EL (cell line): ENCODE measurements at regions not wholly inside any gene's neighbourhood (a gene's known extent, or its start where the extent isn't known, plus 50 kb on each side); places are given as distances from the start of the nearest gene placed in this dataset.

Experiments
- DNase-seq: peaks from one replicate; pipeline ENCODE4 v3.0.0-alpha.2; 2016

- DNase-seq, result no peak
Observed at GRCh38 chr16:86095131-86095752, 196.3 kb downstream of the IRF8 start.

GRCh38 chr16:86095906-86096485 is 197.0 kb downstream of the IRF8 start:
- DNase-seq, result no peak

GRCh38 chr16:86096850-86097249 is 197.9 kb downstream of the IRF8 start:
- no peak for DNase-seq

- DNase-seq, result no peak
Observed at GRCh38 chr16:86099326-86099725, 200.4 kb downstream of the IRF8 start.

DNA sequence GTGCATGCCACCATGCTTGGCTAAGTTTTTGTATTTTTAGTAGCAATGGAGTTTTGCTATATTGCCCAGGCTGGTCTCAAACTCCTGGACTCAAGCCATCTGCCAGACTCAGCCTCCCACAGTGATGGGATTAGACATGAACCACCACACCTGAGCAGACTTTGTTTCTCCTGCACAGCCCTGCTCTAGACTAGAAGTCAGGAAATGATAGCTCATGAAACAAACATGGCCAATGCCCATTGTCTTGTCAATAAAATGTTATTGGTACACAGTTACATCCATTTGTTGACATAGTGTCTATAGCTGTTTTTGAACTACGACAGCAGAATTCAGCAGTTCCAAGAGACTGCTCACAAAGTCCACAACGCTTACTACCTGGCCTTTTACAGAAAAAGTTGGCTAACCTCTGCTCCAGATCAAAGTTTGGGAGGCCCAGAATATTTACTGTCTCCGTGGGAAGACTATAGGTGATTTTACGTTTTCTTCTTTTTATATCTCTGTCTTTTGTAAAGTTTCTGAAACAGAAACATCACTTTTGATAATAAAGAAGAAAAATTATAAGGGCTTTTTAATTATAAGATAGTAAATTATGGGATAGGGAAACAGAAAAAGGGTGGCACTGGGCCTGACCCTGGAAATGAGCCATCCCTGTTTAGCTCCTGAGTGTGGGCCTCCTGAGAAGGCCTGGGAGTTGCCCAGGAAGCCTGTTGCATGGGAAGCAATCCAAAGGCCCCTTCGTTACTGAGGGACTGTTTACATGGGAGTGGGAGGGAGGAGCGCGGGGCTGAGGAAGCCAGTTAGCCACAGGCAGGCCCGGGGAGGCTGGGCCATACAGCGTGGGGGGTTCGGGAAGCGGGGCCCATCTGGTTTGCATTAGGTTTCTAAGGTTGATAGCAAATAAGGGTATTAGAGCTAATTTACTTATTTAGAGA is 201.5 kb downstream of the IRF8 start:
- no peak for DNase-seq

GRCh38 chr16:86101137-86101896 is 202.4 kb downstream of the IRF8 start:
- no peak for DNase-seq

- no peak for DNase-seq
Observed at GRCh38 chr16:86101897-86102157, 202.9 kb downstream of the IRF8 start.

GRCh38 chr16:86103320-86103719 is 204.4 kb downstream of the IRF8 start:
- DNase-seq, result no peak

- DNase-seq, result no peak
Observed at GRCh38 chr16:86104537-86105048, 205.6 kb downstream of the IRF8 start.

- no peak for DNase-seq
Observed at GRCh38 chr16:86107215-86107825, 208.4 kb downstream of the IRF8 start.

DNA sequence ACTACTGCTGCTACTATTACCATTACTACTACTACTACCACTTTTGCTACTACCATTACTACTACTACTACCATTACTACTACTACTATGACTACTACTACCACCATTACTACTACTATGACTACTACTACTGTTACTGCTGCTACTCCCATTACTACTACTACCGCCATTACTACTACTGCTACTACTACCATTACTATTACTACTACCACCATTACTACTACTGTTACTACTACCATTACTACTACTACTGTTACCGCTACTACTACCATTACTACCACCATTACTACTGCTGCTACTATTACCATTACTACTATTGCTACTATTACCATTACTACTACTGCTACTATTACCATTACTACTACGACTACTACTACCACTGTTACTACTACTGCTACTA is 209.1 kb downstream of the IRF8 start:
- DNase-seq, result no peak

DNA sequence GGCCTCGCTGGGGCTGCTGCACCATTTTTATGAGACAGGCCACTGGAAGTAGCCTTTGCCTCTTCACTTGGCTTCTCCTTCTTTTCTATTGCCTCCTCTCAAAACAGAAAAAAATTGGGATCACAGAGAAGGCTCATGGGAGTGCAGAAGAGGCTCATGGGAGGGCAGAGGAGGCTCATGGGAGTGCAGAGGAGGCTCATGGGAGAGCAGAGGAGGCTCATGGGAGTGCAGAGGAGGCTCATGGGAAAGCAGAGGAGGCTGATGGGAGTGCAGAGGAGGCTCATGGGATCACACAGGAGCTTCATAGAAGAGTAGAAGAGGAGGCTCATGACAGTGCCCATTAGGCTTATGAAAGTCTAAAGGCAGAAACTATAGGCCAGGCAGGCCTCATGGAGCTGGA is 211.2 kb downstream of the IRF8 start:
- no peak for DNase-seq

- DNase-seq, result no peak
Observed at GRCh38 chr16:86110726-86111125, 211.8 kb downstream of the IRF8 start.

GRCh38 chr16:86112178-86112577 is 213.2 kb downstream of the IRF8 start:
- DNase-seq, result no peak

- DNase-seq, result no peak
Observed at GRCh38 chr16:86117235-86117634, 218.3 kb downstream of the IRF8 start.

- DNase-seq, result peak; percentile 8
Observed at GRCh38 chr16:86117756-86118155, 218.8 kb downstream of the IRF8 start.

GRCh38 chr16:86118467-86119307 is 219.7 kb downstream of the IRF8 start:
- DNase-seq, result no peak

GRCh38 chr16:86120201-86121192 is 221.5 kb downstream of the IRF8 start:
- no peak for DNase-seq

- no peak for DNase-seq
Observed at GRCh38 chr16:86121374-86122010, 222.5 kb downstream of the IRF8 start.
